Duodenal mucosa (tissue), 2 donors: ENCODE measurements at regions not wholly inside any gene's neighbourhood (a gene's known extent, or its start where the extent isn't known, plus 50 kb on each side); places are given as distances from the start of the nearest gene placed in this dataset.

Experiments used
- H3K27ac ChIP-seq: one replicate; pipeline ENCODE4 v1.7.0; 2013; ENCODE audit warnings: low read depth, low read length
- H3K27me3 ChIP-seq, 2 donors: one replicate each; pipeline ENCODE4 v1.7.0; 2013; ENCODE audit warnings: low read length in 2 of 2, control low read depth in 1 of 2; ENCODE audit not compliant: insufficient read depth in 2 of 2, control insufficient read depth in 1 of 2
- H3K36me3 ChIP-seq, 2 donors: one replicate each; pipeline ENCODE4 v1.7.0; 2013; ENCODE audit warnings: low read length in 2 of 2, control low read depth in 1 of 2; ENCODE audit not compliant: insufficient read depth in 2 of 2, control insufficient read depth in 1 of 2
- H3K4me1 ChIP-seq, 2 donors: one replicate each; pipeline ENCODE4 v1.7.0; 2013; ENCODE audit warnings: low read length in 2 of 2, control low read depth in 1 of 2; ENCODE audit not compliant: insufficient read depth in 2 of 2, control insufficient read depth in 1 of 2
- H3K4me3 ChIP-seq, 2 donors: one replicate each; pipeline ENCODE4 v1.7.0; 2013; ENCODE audit warnings: low read length in 2 of 2, low read depth in 1 of 2
- H3K9ac ChIP-seq, 2 donors: one replicate each; pipeline ENCODE4 v1.7.0; 2013; ENCODE audit warnings: low read length in 2 of 2, low read depth in 1 of 2
- H3K9me3 ChIP-seq, 2 donors: one replicate each; pipeline ENCODE4 v1.7.0; 2013; ENCODE audit warnings: low read length in 2 of 2, control low read depth in 1 of 2; ENCODE audit not compliant: control insufficient read depth in 1 of 2

GRCh38 chr14:53881161-53881871 lies 75.3 kb downstream of the BMP4 start:
- Histone ChIP-seq H3K27me3 (no peaks in the 10 kb centered on the region), H3K27ac (no peak overlapping the region), H3K36me3 (no peaks in the 10 kb centered on the region), H3K9me3 (no peaks in the 10 kb centered on the region), H3K4me1 (no peaks in the 10 kb centered on the region), H3K4me3 (no peak overlapping the region), H3K9ac (no peak overlapping the region)

GRCh38 chr14:53880761-53881160 lies 75.9 kb downstream of the BMP4 start:
- Histone ChIP-seq H3K27ac (no peak overlapping the region), H3K4me3 (no peak overlapping the region), H3K27me3 (peaks cover 0 to 1% of the 10 kb centered on the region in 2 donors), H3K9me3 (no peaks in the 10 kb centered on the region), H3K9ac (no peak overlapping the region), H3K4me1 (no peaks in the 10 kb centered on the region), H3K36me3 (no peaks in the 10 kb centered on the region)

GRCh38 chr14:53879747-53880146 lies 76.9 kb downstream of the BMP4 start:
- Histone ChIP-seq H3K9ac (no peak overlapping the region), H3K4me1 (no peaks in the 10 kb centered on the region), H3K27me3 (peaks cover 0 to 3% of the 10 kb centered on the region in 2 donors), H3K36me3 (no peaks in the 10 kb centered on the region), H3K27ac (no peak overlapping the region), H3K4me3 (no peak overlapping the region), H3K9me3 (no peaks in the 10 kb centered on the region)

- no peaks in the 10 kb centered on the region for H3K36me3 ChIP-seq
- H3K4me1 ChIP-seq: no peaks in the 10 kb centered on the region
- H3K9me3 ChIP-seq: no peaks in the 10 kb centered on the region
- no peak overlapping the region for H3K9ac ChIP-seq
- H3K27ac ChIP-seq: no peak overlapping the region
- H3K4me3 ChIP-seq: no peak overlapping the region
- H3K27me3 ChIP-seq: peaks cover 0 to 3% of the 10 kb centered on the region in 2 donors
Measured at GRCh38 chr14:53879022-53879686, 77.5 kb downstream of the BMP4 start.

- H3K9me3 ChIP-seq: no peaks in the 10 kb centered on the region
- H3K4me3 ChIP-seq: no peak overlapping the region
- H3K36me3 ChIP-seq: no peaks in the 10 kb centered on the region
- no peak overlapping the region for H3K9ac ChIP-seq
- H3K4me1 ChIP-seq: no peaks in the 10 kb centered on the region
- H3K27ac ChIP-seq: no peak overlapping the region
- H3K27me3 ChIP-seq: peaks cover 0 to 3% of the 10 kb centered on the region in 2 donors
Measured at GRCh38 chr14:53875324-53875897, 81.2 kb downstream of the BMP4 start.

GRCh38 chr14:53874704-53875103 lies 81.9 kb downstream of the BMP4 start:
- no peak overlapping the region for H3K27ac ChIP-seq
- H3K9me3 ChIP-seq: no peaks in the 10 kb centered on the region
- peaks cover 0 to 3% of the 10 kb centered on the region in 2 donors for H3K27me3 ChIP-seq
- no peaks in the 10 kb centered on the region for H3K36me3 ChIP-seq
- no peak overlapping the region for H3K4me3 ChIP-seq
- no peaks in the 10 kb centered on the region for H3K4me1 ChIP-seq
- H3K9ac ChIP-seq: no peak overlapping the region

- Histone ChIP-seq H3K9ac (no peak overlapping the region), H3K27me3 (peaks cover 0 to 3% of the 10 kb centered on the region in 2 donors), H3K4me1 (no peaks in the 10 kb centered on the region), H3K27ac (no peak overlapping the region), H3K36me3 (no peaks in the 10 kb centered on the region), H3K9me3 (no peaks in the 10 kb centered on the region), H3K4me3 (no peak overlapping the region)
Measured at GRCh38 chr14:53872681-53873089, 83.9 kb downstream of the BMP4 start.

- Histone ChIP-seq H3K27me3 (peaks cover 0 to 3% of the 10 kb centered on the region in 2 donors), H3K9ac (no peak overlapping the region), H3K9me3 (no peaks in the 10 kb centered on the region), H3K4me3 (no peak overlapping the region), H3K4me1 (no peaks in the 10 kb centered on the region), H3K27ac (no peak overlapping the region), H3K36me3 (no peaks in the 10 kb centered on the region)
Measured at GRCh38 chr14:53871951-53872350, 84.7 kb downstream of the BMP4 start.

GRCh38 chr14:53871011-53871410 lies 85.6 kb downstream of the BMP4 start:
- Histone ChIP-seq H3K4me3 (no peak overlapping the region), H3K9me3 (no peaks in the 10 kb centered on the region), H3K36me3 (no peaks in the 10 kb centered on the region), H3K9ac (no peak overlapping the region), H3K27me3 (peaks cover 0 to 3% of the 10 kb centered on the region in 2 donors), H3K4me1 (no peaks in the 10 kb centered on the region), H3K27ac (no peak overlapping the region)

- Histone ChIP-seq H3K9ac (no peak overlapping the region), H3K36me3 (no peaks in the 10 kb centered on the region), H3K4me3 (no peak overlapping the region), H3K27me3 (no peaks in the 10 kb centered on the region), H3K4me1 (no peaks in the 10 kb centered on the region), H3K9me3 (no peaks in the 10 kb centered on the region), H3K27ac (no peak overlapping the region)
Measured at GRCh38 chr14:53865711-53866110, 90.9 kb downstream of the BMP4 start.
